HepG2 (cell line): ENCODE measurements at regions not wholly inside any gene's neighbourhood (a gene's known extent, or its start where the extent isn't known, plus 50 kb on each side); places are given as distances from the start of the nearest gene placed in this dataset.

Source experiments
- ATAC-seq: fragments of 200-7000 bp; cut with Tn5 transposase; 3 replicates; pipeline ENCODE4 v1.9.1; 2020; ENCODE audit warnings: mild to moderate bottlenecking, moderate library complexity
- BruUV-seq: library from RNA; stranded (reverse); fragments of 400-500 nt; replicated peaks from 2 replicates; lab custom pipeline; 2021; lab: Mats Ljungman, UMichigan
- CTCF ChIA-PET: fragments of 300-600 bp; formaldehyde crosslinking; extraction: SDS; loops from one replicate; lab custom pipeline; 2021; ENCODE audit warnings: low total read pairs, inconsistent platforms, low intra/inter-chr PET ratio; lab: Yijun Ruan, JAX
- POLR2A ChIA-PET: fragments of 350-600 bp; sonication (Branson Sonifier 250); formaldehyde crosslinking; loops from one replicate; lab custom pipeline; 2020; ENCODE audit warnings: antibody characterized with exemption, inconsistent platforms; lab: Yijun Ruan, JAX
- DNase-seq: peaks from one replicate; pipeline ENCODE4 v3.0.0-alpha.2; 2015; ENCODE audit warnings: low spot score
- FAIRE-seq: peaks from 3 replicates; lab custom pipeline; 2011; peaks lifted over from hg19 to GRCh38; lab: Jason Lieb, UNC
- H2AFZ ChIP-seq: one replicate; pipeline ENCODE4 v1.6.1; 2011; ENCODE audit warnings: low read length, inconsistent platforms
- H3K27ac ChIP-seq: fragments of 300-600 bp; 3 replicates; pipeline ENCODE4 v1.8.0; 2011; ENCODE audit warnings: mixed run types, mild to moderate bottlenecking, mixed read lengths, low read length, inconsistent platforms; ENCODE audit not compliant: insufficient read depth; ENCODE audit errors: extremely low read length
- H3K27me3 ChIP-seq, 2 experiments: fragments of 200-600 bp in 1 of 2; 2 replicates in 1 of 2; 3 replicates in 1 of 2; pipeline versions ENCODE4 v1.6.0 to v1.8.0; 2011; ENCODE audit warnings: low read length in 2 of 2, mild to moderate bottlenecking in 2 of 2, moderate library complexity in 2 of 2, inconsistent platforms in 1 of 2; ENCODE audit not compliant: insufficient read depth in 2 of 2, control insufficient read depth in 1 of 2
- H3K36me3 ChIP-seq, 2 experiments: fragments of 200-600 bp in 1 of 2; replicated peaks in 1 of 2; 2 replicates in 1 of 2; 3 replicates in 1 of 2; pipeline versions ENCODE4 v1.5.1 to v1.8.0; 2011; ENCODE audit warnings: low read length in 2 of 2, inconsistent platforms in 1 of 2; ENCODE audit not compliant: insufficient read depth in 2 of 2, control insufficient read depth in 1 of 2
- H3K4me1 ChIP-seq: 2 replicates; pipeline ENCODE4 v1.5.1; 2012; ENCODE audit warnings: low read length, inconsistent platforms; ENCODE audit not compliant: insufficient read depth
- H3K4me2 ChIP-seq: 2 replicates; pipeline ENCODE4 v1.6.0; 2011; ENCODE audit warnings: low read depth, low read length, inconsistent platforms
- H3K4me3 ChIP-seq, 3 experiments: fragments of 200-600 bp in 1 of 3; sonication (generic), shearing (Covaris generic) in 1 of 3; replicated peaks in 1 of 3; 2 replicates each; pipeline ENCODE4 v1.5.1; 2011 to 2016; ENCODE audit warnings: low read length in 3 of 3, inconsistent platforms in 2 of 3, low read depth in 2 of 3, mild to moderate bottlenecking in 2 of 3, control low read depth in 1 of 3, mixed read lengths in 1 of 3; ENCODE audit not compliant: insufficient read depth in 1 of 3
- H3K79me2 ChIP-seq: one replicate; pipeline ENCODE4 v1.6.1; 2011; ENCODE audit warnings: low read length, inconsistent platforms; ENCODE audit not compliant: insufficient read depth
- H3K9ac ChIP-seq: 2 replicates; pipeline ENCODE4 v1.6.0; 2011; ENCODE audit warnings: mild to moderate bottlenecking, low read depth, low read length, inconsistent platforms; ENCODE audit not compliant: insufficient read depth
- H3K9me3 ChIP-seq: 2 replicates; pipeline ENCODE4 v1.5.1; 2012; ENCODE audit warnings: mild to moderate bottlenecking, low read length
- H4K20me1 ChIP-seq: 2 replicates; pipeline ENCODE4 v1.6.0; 2011; ENCODE audit warnings: inconsistent platforms, mild to moderate bottlenecking, low read length, moderate library complexity; ENCODE audit not compliant: insufficient read depth
- IKZF1 ChIP-seq: fragments of 450-650 bp; IDR thresholded peaks from 2 replicates; pipeline ENCODE4 v1.7.1; 2016
- MYNN ChIP-seq: sonication (generic); formaldehyde crosslinking; IDR thresholded peaks from 2 replicates; pipeline ENCODE4 v1.4.0; 2020; ENCODE audit warnings: mild to moderate bottlenecking, low read depth, missing genetic modification reagents
- NFKBIZ ChIP-seq: IDR thresholded peaks from 2 replicates; pipeline ENCODE4 v1.6.1; 2018; ENCODE audit warnings: missing genetic modification reagents, missing compliant biosample characterization
- YEATS4 ChIP-seq: sonication (generic); formaldehyde crosslinking; IDR thresholded peaks from 2 replicates; pipeline ENCODE4 v1.4.0; 2020; ENCODE audit warnings: missing genetic modification reagents, borderline replicate concordance
- ZBTB33 ChIP-seq: sonication (generic); formaldehyde crosslinking; IDR thresholded peaks from 2 replicates; pipeline ENCODE4 v1.4.0; 2020; ENCODE audit warnings: missing genetic modification reagents
- ZC3H13 ChIP-seq: sonication (generic); formaldehyde crosslinking; IDR thresholded peaks from 2 replicates; pipeline ENCODE4 v1.8.1; 2023; ENCODE audit warnings: mild to moderate bottlenecking, missing genetic modification reagents, moderate library complexity
- ZNF329 ChIP-seq: sonication (generic); formaldehyde crosslinking; IDR thresholded peaks from 2 replicates; pipeline ENCODE4 v1.9.0; 2021; ENCODE audit warnings: low read depth, mild to moderate bottlenecking, missing genetic modification reagents
- ZNF652 ChIP-seq: IDR thresholded peaks from 2 replicates; pipeline ENCODE4 v1.6.1; 2016; ENCODE audit warnings: low read depth, borderline replicate concordance
- ZSCAN21 ChIP-seq: sonication (generic); formaldehyde crosslinking; IDR thresholded peaks from 2 replicates; pipeline ENCODE4 v1.8.0; 2022; ENCODE audit warnings: mild to moderate bottlenecking, missing genetic modification reagents, moderate library complexity, borderline replicate concordance
- ZSCAN30 ChIP-seq: sonication (generic); formaldehyde crosslinking; IDR thresholded peaks from 2 replicates; pipeline ENCODE4 v1.5.0; 2020; ENCODE audit warnings: mild to moderate bottlenecking, missing genetic modification reagents
- WGBS: methylation state at CpG from one replicate; pipeline ENCODE4 v1.1.6; 2017; ENCODE audit warnings: low lambda C conversion rate; 5-methylcytosine and 5-hydroxymethylcytosine counted together
- in situ Hi-C: cut with HindIII; loops from 2 replicates; pipeline ENCODE4 v1.10.0; 2017; ENCODE audit warnings: low pct_unique_long_range_greater_than_20kb; ENCODE audit not compliant: extremely low pct_ligation_motif_present
- intact Hi-C: fragments of 100-400 bp; cut with micrococcal nuclease; formaldehyde crosslinking; loops from one replicate; pipeline ENCODE4 v1.10.0; 2022; ENCODE audit not compliant: unreplicated experiment

GRCh38 chr18:1416074-1416473, 511.4 kb downstream of the ADCYAP1 start:
- Histone ChIP-seq H3K36me3 (no peaks in the 10 kb centered on the region), H3K79me2 (no peaks in the 10 kb centered on the region), H2AFZ (no peak overlapping the region), H4K20me1 (no peaks in the 10 kb centered on the region), H3K9ac (no peak overlapping the region), H3K4me2 (no peak overlapping the region), H3K27ac (no peak overlapping the region), H3K9me3 (no peaks in the 10 kb centered on the region), H3K4me3 (no peak overlapping the region), H3K27me3 (no peaks in the 10 kb centered on the region), H3K4me1 (no peaks in the 10 kb centered on the region)
- DNase-seq (no peak), ATAC-seq (no peak), FAIRE-seq (no peak)
- ChIA-PET CTCF (no interaction called here), POLR2A (no interaction called here)
- TF ChIP-seq NFKBIZ (CRISPR knock-in tag), result no peak
- TF ChIP-seq ZC3H13 (CRISPR knock-in tag), result no peak
- TF ChIP-seq MYNN (CRISPR knock-in tag), result no peak
- no peak for TF ChIP-seq YEATS4
- TF ChIP-seq ZNF329 (CRISPR knock-in tag), result no peak
- no peak for TF ChIP-seq IKZF1
- no peak for TF ChIP-seq ZSCAN21
- TF ChIP-seq ZNF652 (CRISPR knock-in tag), result no peak
- TF ChIP-seq ZBTB33 (CRISPR knock-in tag), result no peak
- no peak for TF ChIP-seq ZSCAN30 (CRISPR knock-in tag)
- WGBS, result 24% methylated on average over 6 of the region's 6 CpGs
- no TSS peak for BruUV-seq
- in situ Hi-C loops, result no loop called here
- intact Hi-C loops, result no loop called here
